HepG2 (cell line): ENCODE measurements at regions not wholly inside any gene's neighbourhood (a gene's known extent, or its start where the extent isn't known, plus 50 kb on each side); places are given as distances from the start of the nearest gene placed in this dataset.

Experiments used
- RFX5 ChIP-seq: IDR thresholded peaks from 2 replicates; pipeline ENCODE4 v1.6.1; 2011; ENCODE audit warnings: low read depth, low read length, improper control_type of control experiment
- TF ChIP-seq, protein P1 (sequence below): sonication (generic); formaldehyde crosslinking; IDR thresholded peaks from 2 replicates; pipeline ENCODE4 v1.4.0; 2020; ENCODE audit warnings: missing genetic modification reagents, borderline replicate concordance
- TF ChIP-seq, protein P2 (sequence below): sonication (generic); formaldehyde crosslinking; IDR thresholded peaks from 2 replicates; pipeline ENCODE4 v1.5.0; 2020; ENCODE audit warnings: mild to moderate bottlenecking, missing genetic modification reagents, moderate library complexity

DNA sequence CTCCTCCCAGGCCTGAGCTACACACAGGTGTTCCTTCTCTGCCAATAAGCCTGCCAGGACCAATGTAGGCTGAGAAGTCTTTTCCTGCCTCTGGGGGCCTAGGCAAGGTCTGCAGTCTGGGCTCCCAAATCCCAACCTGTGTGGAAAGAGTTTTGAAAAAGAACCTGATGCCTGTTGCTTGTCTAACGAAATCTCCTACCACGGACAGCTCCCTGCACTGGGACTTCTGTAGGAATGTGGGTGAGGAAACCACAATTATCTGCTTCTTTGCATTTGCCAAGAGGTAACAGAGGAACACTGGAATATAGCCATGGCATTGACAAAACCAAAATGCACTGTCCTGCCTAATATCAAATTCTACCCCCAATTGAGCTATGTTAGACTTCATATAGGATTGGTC, 877.0 kb upstream of the TMEM132C start:
- no peak for TF ChIP-seq RFX5
- TF ChIP-seq, protein P1, sequence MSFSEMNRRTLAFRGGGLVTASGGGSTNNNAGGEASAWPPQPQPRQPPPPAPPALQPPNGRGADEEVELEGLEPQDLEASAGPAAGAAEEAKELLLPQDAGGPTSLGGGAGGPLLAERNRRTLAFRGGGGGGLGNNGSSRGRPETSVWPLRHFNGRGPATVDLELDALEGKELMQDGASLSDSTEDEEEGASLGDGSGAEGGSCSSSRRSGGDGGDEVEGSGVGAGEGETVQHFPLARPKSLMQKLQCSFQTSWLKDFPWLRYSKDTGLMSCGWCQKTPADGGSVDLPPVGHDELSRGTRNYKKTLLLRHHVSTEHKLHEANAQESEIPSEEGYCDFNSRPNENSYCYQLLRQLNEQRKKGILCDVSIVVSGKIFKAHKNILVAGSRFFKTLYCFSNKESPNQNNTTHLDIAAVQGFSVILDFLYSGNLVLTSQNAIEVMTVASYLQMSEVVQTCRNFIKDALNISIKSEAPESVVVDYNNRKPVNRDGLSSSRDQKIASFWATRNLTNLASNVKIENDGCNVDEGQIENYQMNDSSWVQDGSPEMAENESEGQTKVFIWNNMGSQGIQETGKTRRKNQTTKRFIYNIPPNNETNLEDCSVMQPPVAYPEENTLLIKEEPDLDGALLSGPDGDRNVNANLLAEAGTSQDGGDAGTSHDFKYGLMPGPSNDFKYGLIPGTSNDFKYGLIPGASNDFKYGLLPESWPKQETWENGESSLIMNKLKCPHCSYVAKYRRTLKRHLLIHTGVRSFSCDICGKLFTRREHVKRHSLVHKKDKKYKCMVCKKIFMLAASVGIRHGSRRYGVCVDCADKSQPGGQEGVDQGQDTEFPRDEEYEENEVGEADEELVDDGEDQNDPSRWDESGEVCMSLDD = no peak
- TF ChIP-seq, protein P2, sequence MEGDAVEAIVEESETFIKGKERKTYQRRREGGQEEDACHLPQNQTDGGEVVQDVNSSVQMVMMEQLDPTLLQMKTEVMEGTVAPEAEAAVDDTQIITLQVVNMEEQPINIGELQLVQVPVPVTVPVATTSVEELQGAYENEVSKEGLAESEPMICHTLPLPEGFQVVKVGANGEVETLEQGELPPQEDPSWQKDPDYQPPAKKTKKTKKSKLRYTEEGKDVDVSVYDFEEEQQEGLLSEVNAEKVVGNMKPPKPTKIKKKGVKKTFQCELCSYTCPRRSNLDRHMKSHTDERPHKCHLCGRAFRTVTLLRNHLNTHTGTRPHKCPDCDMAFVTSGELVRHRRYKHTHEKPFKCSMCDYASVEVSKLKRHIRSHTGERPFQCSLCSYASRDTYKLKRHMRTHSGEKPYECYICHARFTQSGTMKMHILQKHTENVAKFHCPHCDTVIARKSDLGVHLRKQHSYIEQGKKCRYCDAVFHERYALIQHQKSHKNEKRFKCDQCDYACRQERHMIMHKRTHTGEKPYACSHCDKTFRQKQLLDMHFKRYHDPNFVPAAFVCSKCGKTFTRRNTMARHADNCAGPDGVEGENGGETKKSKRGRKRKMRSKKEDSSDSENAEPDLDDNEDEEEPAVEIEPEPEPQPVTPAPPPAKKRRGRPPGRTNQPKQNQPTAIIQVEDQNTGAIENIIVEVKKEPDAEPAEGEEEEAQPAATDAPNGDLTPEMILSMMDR (CRISPR knock-in tag) = no peak
